ENCODE measurements at regions not wholly inside any gene's neighbourhood (a gene's known extent, or its start where the extent isn't known, plus 50 kb on each side); places are given as distances from the start of the nearest gene placed in this dataset.

GRCh38 chr4:30443289-30443688 is 276.9 kb upstream of the PCDH7 start:
- H3K27me3 ChIP-seq = no peaks in the 10 kb centered on the region
- WGBS, 2 donors = 41 to 52% methylated on average over 2 of the region's 2 CpGs
- no peaks in the 10 kb centered on the region for H3K9me3 ChIP-seq
- H3K4me3 ChIP-seq = no peak overlapping the region
- H3K27ac ChIP-seq = no peak overlapping the region
- TF ChIP-seq POLR2A (IDR thresholded peaks at IDR 0.05) (no peak), CTCF (IDR thresholded peaks at IDR 0.05) (no peak), EP300 (IDR thresholded peaks at IDR 0.05) (no peak)
- H3K36me3 ChIP-seq = no peaks in the 10 kb centered on the region
- H3K4me1 ChIP-seq = no peaks in the 10 kb centered on the region
- no peak for DNase-seq (ENCODE audit: low spot score in 2 of 2)

GRCh38 chr4:30450474-30450873 is 269.7 kb upstream of the PCDH7 start:
- Histone ChIP-seq H3K4me1 (no peaks in the 10 kb centered on the region), H3K36me3 (no peaks in the 10 kb centered on the region), H3K4me3 (no peak overlapping the region), H3K27me3 (no peaks in the 10 kb centered on the region), H3K27ac (no peak overlapping the region), H3K9me3 (no peaks in the 10 kb centered on the region)
- no peak for DNase-seq (ENCODE audit: low spot score in 2 of 2)
- TF ChIP-seq EP300 (IDR thresholded peaks at IDR 0.05) (no peak), CTCF (IDR thresholded peaks at IDR 0.05) (no peak), POLR2A (IDR thresholded peaks at IDR 0.05) (no peak)

- H3K27me3 ChIP-seq = no peaks in the 10 kb centered on the region
- no peak overlapping the region for H3K27ac ChIP-seq
- H3K9me3 ChIP-seq = no peaks in the 10 kb centered on the region
- DNase-seq (ENCODE audit: low spot score in 2 of 2) = no peak
- no peaks in the 10 kb centered on the region for H3K36me3 ChIP-seq
- WGBS, 2 donors = 88 to 93% methylated on average over 1 of the region's 1 CpG
- H3K4me3 ChIP-seq = no peak overlapping the region
- TF ChIP-seq POLR2A (IDR thresholded peaks at IDR 0.05) (no peak), CTCF (IDR thresholded peaks at IDR 0.05) (no peak), EP300 (IDR thresholded peaks at IDR 0.05) (no peak)
- no peaks in the 10 kb centered on the region for H3K4me1 ChIP-seq
Measured at GRCh38 chr4:30454504-30454903, 265.7 kb upstream of the PCDH7 start.

- Histone ChIP-seq H3K4me3 (no peak overlapping the region), H3K27ac (no peak overlapping the region), H3K4me1 (no peaks in the 10 kb centered on the region), H3K9me3 (no peaks in the 10 kb centered on the region), H3K27me3 (no peaks in the 10 kb centered on the region), H3K36me3 (no peaks in the 10 kb centered on the region)
- no peak for TF ChIP-seq POLR2A (IDR thresholded peaks at IDR 0.05)
- TF ChIP-seq EP300 (IDR thresholded peaks at IDR 0.05) = no peak
- no peak for TF ChIP-seq CTCF (IDR thresholded peaks at IDR 0.05)
- WGBS, 2 donors = 80 to 92% methylated on average over 4 of the region's 4 CpGs
- no peak for DNase-seq (ENCODE audit: low spot score in 2 of 2)
Measured at GRCh38 chr4:30456716-30457115, 263.5 kb upstream of the PCDH7 start.

- TF ChIP-seq EP300 (IDR thresholded peaks at IDR 0.05) = no peak
- TF ChIP-seq POLR2A (IDR thresholded peaks at IDR 0.05) = no peak
- TF ChIP-seq CTCF (IDR thresholded peaks at IDR 0.05) = no peak
- H3K27me3 ChIP-seq = no peaks in the 10 kb centered on the region
- DNase-seq (ENCODE audit: low spot score in 2 of 2) = no peak
- no peak overlapping the region for H3K27ac ChIP-seq
- no peak overlapping the region for H3K4me3 ChIP-seq
- no peaks in the 10 kb centered on the region for H3K4me1 ChIP-seq
- H3K36me3 ChIP-seq = no peaks in the 10 kb centered on the region
- 75 to 79% methylated on average over 3 of the region's 3 CpGs for WGBS, 2 donors
- no peaks in the 10 kb centered on the region for H3K9me3 ChIP-seq
Measured at GRCh38 chr4:30460818-30461217, 259.4 kb upstream of the PCDH7 start.

Measured in tibial nerve (tissue), 4 donors.